K562 (cell line): ENCODE measurements at regions not wholly inside any gene's neighbourhood (a gene's known extent, or its start where the extent isn't known, plus 50 kb on each side); places are given as distances from the start of the nearest gene placed in this dataset.

Experiments used
- ATAC-seq: fragments of 200-7000 bp; cut with Tn5 transposase; 3 replicates; pipeline ENCODE4 v1.9.1; 2020; ENCODE audit warnings: moderate library complexity
- BruUV-seq: library from RNA; stranded (reverse); fragments of 400-500 nt; replicated peaks from 2 replicates; lab custom pipeline; 2021; lab: Mats Ljungman, UMichigan
- CTCF ChIA-PET: fragments of 300-600 bp; formaldehyde crosslinking; extraction: SDS; loops from one replicate; lab custom pipeline; 2021; ENCODE audit warnings: low intra/inter-chr PET ratio; lab: Yijun Ruan, JAX
- POLR2A ChIA-PET: fragments of 300-600, 350-650 bp; sonication (Branson Sonifier 250); formaldehyde crosslinking; extraction: SDS; loops from one replicate; lab custom pipeline; 2021; ENCODE audit warnings: antibody characterized with exemption, inconsistent platforms; lab: Yijun Ruan, JAX
- DNase-seq, 4 experiments: peaks; one replicate each; pipeline versions ENCODE4 v3.0.0 to v3.0.0-alpha.2; 2011 to 2018; ENCODE audit warnings: low spot score in 3 of 4, mixed read lengths in 3 of 4; ENCODE audit errors: extremely low read depth in 1 of 4
- FAIRE-seq: peaks from 2 replicates; lab custom pipeline; 2011; peaks lifted over from hg19 to GRCh38; lab: Jason Lieb, UNC
- H2AFZ ChIP-seq: 2 replicates; pipeline ENCODE4 v1.6.0; 2011; ENCODE audit warnings: low read depth, low read length, control low read depth, inconsistent platforms
- H3K27ac ChIP-seq: fragments of 200-600 bp; 3 replicates; pipeline ENCODE4 v1.8.0; 2011; ENCODE audit warnings: low read depth, mild to moderate bottlenecking, control low read depth, inconsistent platforms, low read length, moderate library complexity, mixed read lengths; ENCODE audit errors: extremely low read depth
- H3K27me3 ChIP-seq, 2 experiments: fragments of 300-600 bp in 1 of 2; 2 replicates in 1 of 2; 3 replicates in 1 of 2; pipeline versions ENCODE4 v1.6.0 to v1.8.0; 2011; ENCODE audit warnings: inconsistent platforms in 2 of 2, low read length in 2 of 2, mild to moderate bottlenecking in 1 of 2, mixed read lengths in 1 of 2, moderate library complexity in 1 of 2; ENCODE audit not compliant: control insufficient read depth in 2 of 2, insufficient read depth in 2 of 2
- H3K36me3 ChIP-seq: fragments of 300-600 bp; 3 replicates; pipeline ENCODE4 v1.8.0; 2011; ENCODE audit warnings: mild to moderate bottlenecking, low read length, inconsistent platforms; ENCODE audit not compliant: control insufficient read depth, insufficient read depth
- H3K4me1 ChIP-seq, 2 experiments: fragments of 200-600 bp in 1 of 2; replicated peaks in 1 of 2; 2 replicates in 1 of 2; 3 replicates in 1 of 2; pipeline versions ENCODE4 v1.5.1 to v1.8.0; 2011; ENCODE audit warnings: inconsistent platforms in 2 of 2, low read length in 2 of 2, mild to moderate bottlenecking in 1 of 2, mixed read lengths in 1 of 2, moderate library complexity in 1 of 2; ENCODE audit not compliant: control insufficient read depth in 2 of 2, insufficient read depth in 2 of 2
- H3K4me2 ChIP-seq: 2 replicates; pipeline ENCODE4 v1.6.1; 2011; ENCODE audit warnings: low read length, control low read depth, inconsistent platforms, mixed read lengths; ENCODE audit not compliant: insufficient read depth
- H3K4me3 ChIP-seq: fragments of 200-600 bp; sonication (generic), shearing (Covaris generic); 2 replicates; pipeline ENCODE4 v1.5.1; 2016; ENCODE audit warnings: control low read depth, inconsistent platforms
- H3K79me2 ChIP-seq: fragments of 200-600 bp; 3 replicates; pipeline ENCODE4 v1.8.0; 2011; ENCODE audit warnings: low read length, inconsistent platforms; ENCODE audit not compliant: control insufficient read depth, insufficient read depth
- H3K9ac ChIP-seq, 2 experiments: 2 replicates each; pipeline versions ENCODE4 v1.6.0 to v1.6.1; 2011; ENCODE audit warnings: low read depth in 2 of 2, low read length in 2 of 2, control low read depth in 1 of 2, inconsistent platforms in 1 of 2, mild to moderate bottlenecking in 1 of 2, mixed read lengths in 1 of 2; ENCODE audit not compliant: insufficient read depth in 1 of 2
- H3K9me1 ChIP-seq: one replicate; pipeline ENCODE4 v1.6.0; 2011; ENCODE audit warnings: inconsistent platforms, mild to moderate bottlenecking, low read length, moderate library complexity; ENCODE audit not compliant: control insufficient read depth, insufficient read depth
- H3K9me3 ChIP-seq: replicated peaks from 2 replicates; pipeline ENCODE4 v1.5.1; 2011; ENCODE audit warnings: low read depth, low read length, inconsistent platforms; ENCODE audit not compliant: control insufficient read depth, insufficient read depth
- H4K20me1 ChIP-seq: replicated peaks from 2 replicates; pipeline ENCODE4 v1.6.1; 2011; ENCODE audit warnings: low read length, inconsistent platforms, mixed read lengths; ENCODE audit not compliant: control insufficient read depth, insufficient read depth
- CHD4 ChIP-seq: fragments of 200-600 bp; sonication (generic); IDR thresholded peaks from 3 replicates; pipeline ENCODE4 v1.6.1; 2012; ENCODE audit warnings: low read depth, mild to moderate bottlenecking, mixed read lengths, low read length, inconsistent platforms; ENCODE audit not compliant: insufficient read depth, insufficient replicate concordance, poor library complexity, severe bottlenecking
- COPS2 ChIP-seq: fragments of 450-650 bp; conservative IDR thresholded peaks from 2 replicates; pipeline ENCODE4 v1.6.1; 2016; ENCODE audit warnings: mild to moderate bottlenecking, moderate library complexity
- CTCF ChIP-seq, 3 experiments: IDR thresholded peaks in 2 of 3; conservative IDR thresholded peaks in 1 of 3; 2 replicates each; pipeline ENCODE4 v1.5.1; 2011 to 2012; ENCODE audit warnings: low read length in 3 of 3, mild to moderate bottlenecking in 3 of 3, control low read depth in 2 of 3, improper control_type of control experiment in 1 of 3, inconsistent platforms in 1 of 3, low read depth in 1 of 3, mixed read lengths in 1 of 3, moderate library complexity in 1 of 3; ENCODE audit not compliant: insufficient read depth in 2 of 3
- EWSR1 ChIP-seq: fragments of 450-650 bp; IDR thresholded peaks from 2 replicates; pipeline ENCODE4 v1.6.1; 2018; ENCODE audit warnings: borderline replicate concordance, mild to moderate bottlenecking, low read depth, moderate library complexity; ENCODE audit not compliant: partially characterized antibody
- GTF2B ChIP-seq: IDR thresholded peaks from 2 replicates; pipeline ENCODE4 v1.6.1; 2011; ENCODE audit not compliant: insufficient read length; ENCODE audit errors: extremely low read depth
- IRF9 ChIP-seq: fragments of 450-650 bp; IDR thresholded peaks from 2 replicates; pipeline ENCODE4 v1.6.1; 2016; ENCODE audit warnings: missing biosample characterization, missing genetic modification characterization
- NELFE ChIP-seq: IDR thresholded peaks from 2 replicates; pipeline ENCODE4 v1.6.1; 2011; ENCODE audit warnings: mild to moderate bottlenecking; ENCODE audit not compliant: insufficient read depth, insufficient read length
- RBBP5 ChIP-seq: fragments of 200-600 bp; sonication (generic); IDR thresholded peaks from 2 replicates; pipeline ENCODE4 v1.6.1; 2012; ENCODE audit warnings: borderline replicate concordance, mild to moderate bottlenecking, low read length, control low read depth, inconsistent platforms; ENCODE audit not compliant: insufficient read depth, poor library complexity, severe bottlenecking
- RBFOX2 ChIP-seq: fragments of 200-400 bp; formaldehyde crosslinking; IDR thresholded peaks from 2 replicates; pipeline ENCODE4 v1.6.1; 2017; ENCODE audit warnings: low read depth, mild to moderate bottlenecking, low read length, moderate library complexity
- ZBED1 ChIP-seq: IDR thresholded peaks from 2 replicates; pipeline ENCODE4 v1.6.1; 2014
- ZNF121 ChIP-seq: sonication (generic); formaldehyde crosslinking; conservative IDR thresholded peaks from 2 replicates; pipeline ENCODE4 v1.8.0; 2022; ENCODE audit warnings: missing genetic modification reagents
- ZNF561 ChIP-seq: fragments of 450-650 bp; formaldehyde crosslinking; conservative IDR thresholded peaks from 2 replicates; pipeline ENCODE4 v1.4.0; 2020; ENCODE audit warnings: mild to moderate bottlenecking, moderate library complexity
- ZNF764 ChIP-seq: fragments of 250-450 bp; sonication (Bioruptor Pico); IDR thresholded peaks from 2 replicates; pipeline ENCODE4 v1.4.0; 2020; ENCODE audit warnings: low read depth, mild to moderate bottlenecking, moderate library complexity
- WGBS: fragments of 100-300 bp; shearing (Covaris generic); methylation state at CpG from one replicate; pipeline ENCODE4 v1.1.6; 2016; ENCODE audit warnings: low coverage, mixed read lengths; ENCODE audit not compliant: insufficient coverage; ENCODE audit errors: missing lambda C conversion rate; 5-methylcytosine and 5-hydroxymethylcytosine counted together
- in situ Hi-C: fragments of 300-500 bp; cut with MboI; formaldehyde crosslinking; loops from 4 replicates; pipeline ENCODE4 v1.15.0; 2018; ENCODE audit warnings: inconsistent platforms, mixed read lengths
- intact Hi-C: fragments of 100-400 bp; cut with micrococcal nuclease; formaldehyde crosslinking; loops from 2 replicates; pipeline ENCODE4 v1.14.2; 2022

GRCh38 chr4:37522996-37523395, 163.2 kb downstream of the RELL1 start:
- Histone ChIP-seq H3K4me3 (no peak overlapping the region), H3K27ac (no peak overlapping the region), H3K36me3 (no peaks in the 10 kb centered on the region), H3K4me2 (no peak overlapping the region), H3K4me1 (no peaks in the 10 kb centered on the region), H3K27me3 (no peaks in the 10 kb centered on the region), H4K20me1 (no peaks in the 10 kb centered on the region), H3K9me3 (no peaks in the 10 kb centered on the region), H3K9ac (no peak overlapping the region), H3K9me1 (no peaks in the 10 kb centered on the region), H2AFZ (no peak overlapping the region), H3K79me2 (no peaks in the 10 kb centered on the region)
- TF ChIP-seq CTCF (IDR thresholded peaks at IDR 0.05 in 2 of 3, conservative IDR thresholded peaks at IDR 0.05 in 1 of 3; ENCODE audit: insufficient read depth in 2 of 3, low read depth in 1 of 3, low read length in 3 of 3) (0 out of 6 replicates have a peak, but pooled peaks of 1 of the 3 experiments have one; percentile 4), NELFE (no peak)
- no peak for DNase-seq
- WGBS, result 0% methylated on average over 1 of the region's 1 CpG
- BruUV-seq, result no TSS peak
- in situ Hi-C loops (no loop called here), intact Hi-C loops (no loop called here)
- CTCF ChIA-PET, result no interaction called here
- no peak for FAIRE-seq
- POLR2A ChIA-PET, result no interaction called here
- ATAC-seq, result no peak

- no peak overlapping the region for H3K27ac ChIP-seq
- no peak overlapping the region for H3K4me2 ChIP-seq
- ChIA-PET POLR2A (no interaction called here), CTCF (no interaction called here)
- H2AFZ ChIP-seq, result no peak overlapping the region
- WGBS, result 3% methylated on average over 3 of the region's 3 CpGs
- H3K4me3 ChIP-seq, result no peak overlapping the region
- no peaks in the 10 kb centered on the region for H4K20me1 ChIP-seq
- DNase-seq (no peak), FAIRE-seq (no peak), ATAC-seq (no peak)
- H3K9ac ChIP-seq, result no peak overlapping the region
- H3K4me1 ChIP-seq, result no peaks in the 10 kb centered on the region
- no peaks in the 10 kb centered on the region for H3K36me3 ChIP-seq
- BruUV-seq, result no TSS peak
- no peaks in the 10 kb centered on the region for H3K9me1 ChIP-seq
- no peaks in the 10 kb centered on the region for H3K9me3 ChIP-seq
- intact Hi-C loops, result no loop called here
- no peaks in the 10 kb centered on the region for H3K27me3 ChIP-seq
- in situ Hi-C loops, result no loop called here
- H3K79me2 ChIP-seq, result no peaks in the 10 kb centered on the region
- TF ChIP-seq ZBED1 (no peak), RBFOX2 (no peak), ZNF121 (no peak), GTF2B (no peak), ZNF561 (CRISPR knock-in tag) (no peak), EWSR1 (no peak), COPS2 (no peak), RBBP5 (no peak), CHD4 (no peak), ZNF764 (CRISPR knock-in tag) (no peak), IRF9 (tag) (no peak)
These were observed 168.8 kb downstream of the RELL1 start for GRCh38 chr4:37517326-37517725.
